Transverse colon (tissue), 4 donors: ENCODE measurements at regions not wholly inside any gene's neighbourhood (a gene's known extent, or its start where the extent isn't known, plus 50 kb on each side); places are given as distances from the start of the nearest gene placed in this dataset.

Experiments
- POLR2AphosphoS5 ChIP-seq, 3 donors: sonication (generic); formaldehyde crosslinking; IDR thresholded peaks; one replicate each; pipeline ENCODE4 v1.6.1; 2016; ENCODE audit warnings: antibody characterized with exemption in 3 of 3
- TF ChIP-seq, protein P1 (sequence below), 5 experiments: fragments of 200-600 bp in 3 of 5; fragments of 450-650 bp in 2 of 5; sonication (generic) in 3 of 5; IDR thresholded peaks; 1 replicate in 2 of 5; 2 replicates in 3 of 5; pipeline ENCODE4 v1.5.1; 2016 to 2017; ENCODE audit warnings: antibody characterized with exemption in 5 of 5, inconsistent platforms in 3 of 5, mild to moderate bottlenecking in 2 of 5, moderate library complexity in 1 of 5

DNA sequence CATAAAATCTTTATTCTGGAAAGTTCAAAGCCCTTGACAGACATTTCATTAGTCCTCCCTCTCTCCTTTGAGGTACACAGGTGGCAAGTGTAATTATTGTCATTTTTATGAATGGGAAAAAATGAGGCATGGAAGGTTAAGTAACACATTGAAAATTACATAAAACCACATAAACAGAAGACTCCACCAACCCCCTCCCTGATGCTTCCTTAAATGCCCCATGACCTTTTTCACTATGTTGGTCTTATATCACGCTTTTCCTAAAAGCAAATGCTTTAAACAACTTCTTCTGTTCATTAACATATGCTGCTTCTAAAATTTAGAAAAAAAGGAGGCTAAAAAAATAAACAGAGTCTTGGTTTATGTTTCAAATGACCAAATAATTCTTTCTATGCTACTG is 648.4 kb downstream of the PTPRC start:
- TF ChIP-seq POLR2AphosphoS5 (IDR thresholded peaks at IDR 0.05) = no peak
- TF ChIP-seq, protein P1, sequence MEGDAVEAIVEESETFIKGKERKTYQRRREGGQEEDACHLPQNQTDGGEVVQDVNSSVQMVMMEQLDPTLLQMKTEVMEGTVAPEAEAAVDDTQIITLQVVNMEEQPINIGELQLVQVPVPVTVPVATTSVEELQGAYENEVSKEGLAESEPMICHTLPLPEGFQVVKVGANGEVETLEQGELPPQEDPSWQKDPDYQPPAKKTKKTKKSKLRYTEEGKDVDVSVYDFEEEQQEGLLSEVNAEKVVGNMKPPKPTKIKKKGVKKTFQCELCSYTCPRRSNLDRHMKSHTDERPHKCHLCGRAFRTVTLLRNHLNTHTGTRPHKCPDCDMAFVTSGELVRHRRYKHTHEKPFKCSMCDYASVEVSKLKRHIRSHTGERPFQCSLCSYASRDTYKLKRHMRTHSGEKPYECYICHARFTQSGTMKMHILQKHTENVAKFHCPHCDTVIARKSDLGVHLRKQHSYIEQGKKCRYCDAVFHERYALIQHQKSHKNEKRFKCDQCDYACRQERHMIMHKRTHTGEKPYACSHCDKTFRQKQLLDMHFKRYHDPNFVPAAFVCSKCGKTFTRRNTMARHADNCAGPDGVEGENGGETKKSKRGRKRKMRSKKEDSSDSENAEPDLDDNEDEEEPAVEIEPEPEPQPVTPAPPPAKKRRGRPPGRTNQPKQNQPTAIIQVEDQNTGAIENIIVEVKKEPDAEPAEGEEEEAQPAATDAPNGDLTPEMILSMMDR (IDR thresholded peaks at IDR 0.05) = no peak
